Loucy (cell line): ENCODE measurements at regions not wholly inside any gene's neighbourhood (a gene's known extent, or its start where the extent isn't known, plus 50 kb on each side); places are given as distances from the start of the nearest gene placed in this dataset.
"Not testable (repeated sequence)": the region's sequence is repeated elsewhere in the genome, so short reads cannot be mapped to it uniquely, and the experiment has no call there.

ENCODE experiments used
- H2AFZ ChIP-seq: fragments of 200-600 bp; sonication (generic); 2 replicates; pipeline ENCODE4 v1.6.0; 2016; ENCODE audit warnings: antibody characterized with exemption, mild to moderate bottlenecking, low read length, moderate library complexity
- H3F3A ChIP-seq: fragments of 200-600 bp; 2 replicates; pipeline ENCODE4 v1.6.0; 2016; ENCODE audit warnings: antibody characterized with exemption, low read depth, mild to moderate bottlenecking
- H3K27me3 ChIP-seq: fragments of 200-600 bp; sonication (generic); 2 replicates; pipeline ENCODE4 v1.6.1; 2014; ENCODE audit warnings: low read length, mild to moderate bottlenecking; ENCODE audit not compliant: insufficient read depth, poor library complexity, severe bottlenecking
- H3K36me3 ChIP-seq: fragments of 200-600 bp; sonication (generic); 2 replicates; pipeline ENCODE4 v1.6.1; 2016; ENCODE audit warnings: low read length; ENCODE audit not compliant: insufficient read depth
- H3K4me1 ChIP-seq: fragments of 200-600 bp; sonication (generic); 2 replicates; pipeline ENCODE4 v1.5.1; 2014; ENCODE audit warnings: low read length, mild to moderate bottlenecking; ENCODE audit not compliant: insufficient read depth, poor library complexity, severe bottlenecking
- H3K4me2 ChIP-seq: fragments of 200-600 bp; sonication (generic); 2 replicates; pipeline ENCODE4 v1.6.0; 2014; ENCODE audit warnings: antibody characterized with exemption, low read length, low read depth, mild to moderate bottlenecking; ENCODE audit not compliant: poor library complexity, severe bottlenecking
- H3K4me3 ChIP-seq: fragments of 200-600 bp; sonication (generic); 2 replicates; pipeline ENCODE4 v1.5.1; 2014; ENCODE audit warnings: low read length, mild to moderate bottlenecking, mixed read lengths; ENCODE audit not compliant: poor library complexity, severe bottlenecking
- H3K79me2 ChIP-seq: fragments of 200-600 bp; sonication (generic); 2 replicates; pipeline ENCODE4 v1.6.1; 2014; ENCODE audit warnings: low read length; ENCODE audit not compliant: insufficient read depth
- H3K9ac ChIP-seq: fragments of 200-600 bp; sonication (generic); 2 replicates; pipeline ENCODE4 v1.6.0; 2014; ENCODE audit warnings: mild to moderate bottlenecking, low read depth, low read length, moderate library complexity; ENCODE audit not compliant: poor library complexity, severe bottlenecking
- H3K9me2 ChIP-seq: fragments of 200-600 bp; sonication (generic); replicated peaks from 2 replicates; pipeline ENCODE4 v1.6.1; 2016; ENCODE audit warnings: low read depth, low read length, mixed read lengths
- H3K9me3 ChIP-seq: fragments of 200-600 bp; sonication (generic); 2 replicates; pipeline ENCODE4 v1.6.1; 2014; ENCODE audit warnings: mild to moderate bottlenecking, antibody characterized with exemption, low read length, low read depth; ENCODE audit not compliant: insufficient read depth
- H4K20me1 ChIP-seq: fragments of 200-600 bp; sonication (generic); 2 replicates; pipeline ENCODE4 v1.6.0; 2014; ENCODE audit warnings: antibody characterized with exemption, low read length, mild to moderate bottlenecking; ENCODE audit not compliant: insufficient read depth, poor library complexity, severe bottlenecking
- EZH2phosphoT487 ChIP-seq: fragments of 200-600 bp; IDR thresholded peaks from 2 replicates; pipeline ENCODE4 v1.6.1; 2018; ENCODE audit warnings: antibody characterized with exemption, mild to moderate bottlenecking, moderate library complexity, borderline replicate concordance
- TF ChIP-seq, protein P1 (sequence below): fragments of 200-600 bp; sonication (generic); conservative IDR thresholded peaks from 2 replicates; pipeline ENCODE4 v1.5.1; 2014; ENCODE audit warnings: mild to moderate bottlenecking, antibody characterized with exemption, low read length

DNA sequence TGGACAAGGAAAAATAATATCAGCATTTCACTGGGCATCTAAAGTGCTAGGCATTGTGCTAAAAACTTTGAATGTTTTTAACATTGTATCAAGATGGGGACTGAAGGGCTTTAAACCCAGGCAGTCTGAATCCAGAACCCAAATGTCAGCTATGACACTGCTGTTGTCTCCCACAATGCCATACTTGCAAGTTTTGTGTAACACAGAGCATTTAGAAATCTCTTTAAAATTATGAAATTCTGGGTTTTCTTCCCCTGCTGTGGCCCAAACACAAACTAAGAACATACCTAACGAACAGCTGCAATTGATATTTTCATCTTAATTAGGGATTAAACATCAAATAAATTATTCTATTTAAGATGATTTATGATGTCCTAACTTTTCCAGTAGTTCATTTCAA is 66.8 kb upstream of the LSM6 start:
- Histone ChIP-seq H3K27me3 (no peaks in the 10 kb centered on the region), H3K36me3 (no peaks in the 10 kb centered on the region), H3K4me1 (no peaks in the 10 kb centered on the region), H3F3A (no peaks in the 10 kb centered on the region), H4K20me1 (no peaks in the 10 kb centered on the region), H3K4me3 (no peak overlapping the region), H2AFZ (no peak overlapping the region), H3K4me2 (no peak overlapping the region), H3K9ac (no peak overlapping the region), H3K9me3 (no peaks in the 10 kb centered on the region), H3K9me2 (no peaks in the 10 kb centered on the region), H3K79me2 (no peaks in the 10 kb centered on the region)
- TF ChIP-seq EZH2phosphoT487, result no peak
- TF ChIP-seq, protein P1, sequence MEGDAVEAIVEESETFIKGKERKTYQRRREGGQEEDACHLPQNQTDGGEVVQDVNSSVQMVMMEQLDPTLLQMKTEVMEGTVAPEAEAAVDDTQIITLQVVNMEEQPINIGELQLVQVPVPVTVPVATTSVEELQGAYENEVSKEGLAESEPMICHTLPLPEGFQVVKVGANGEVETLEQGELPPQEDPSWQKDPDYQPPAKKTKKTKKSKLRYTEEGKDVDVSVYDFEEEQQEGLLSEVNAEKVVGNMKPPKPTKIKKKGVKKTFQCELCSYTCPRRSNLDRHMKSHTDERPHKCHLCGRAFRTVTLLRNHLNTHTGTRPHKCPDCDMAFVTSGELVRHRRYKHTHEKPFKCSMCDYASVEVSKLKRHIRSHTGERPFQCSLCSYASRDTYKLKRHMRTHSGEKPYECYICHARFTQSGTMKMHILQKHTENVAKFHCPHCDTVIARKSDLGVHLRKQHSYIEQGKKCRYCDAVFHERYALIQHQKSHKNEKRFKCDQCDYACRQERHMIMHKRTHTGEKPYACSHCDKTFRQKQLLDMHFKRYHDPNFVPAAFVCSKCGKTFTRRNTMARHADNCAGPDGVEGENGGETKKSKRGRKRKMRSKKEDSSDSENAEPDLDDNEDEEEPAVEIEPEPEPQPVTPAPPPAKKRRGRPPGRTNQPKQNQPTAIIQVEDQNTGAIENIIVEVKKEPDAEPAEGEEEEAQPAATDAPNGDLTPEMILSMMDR, result no peak

DNA sequence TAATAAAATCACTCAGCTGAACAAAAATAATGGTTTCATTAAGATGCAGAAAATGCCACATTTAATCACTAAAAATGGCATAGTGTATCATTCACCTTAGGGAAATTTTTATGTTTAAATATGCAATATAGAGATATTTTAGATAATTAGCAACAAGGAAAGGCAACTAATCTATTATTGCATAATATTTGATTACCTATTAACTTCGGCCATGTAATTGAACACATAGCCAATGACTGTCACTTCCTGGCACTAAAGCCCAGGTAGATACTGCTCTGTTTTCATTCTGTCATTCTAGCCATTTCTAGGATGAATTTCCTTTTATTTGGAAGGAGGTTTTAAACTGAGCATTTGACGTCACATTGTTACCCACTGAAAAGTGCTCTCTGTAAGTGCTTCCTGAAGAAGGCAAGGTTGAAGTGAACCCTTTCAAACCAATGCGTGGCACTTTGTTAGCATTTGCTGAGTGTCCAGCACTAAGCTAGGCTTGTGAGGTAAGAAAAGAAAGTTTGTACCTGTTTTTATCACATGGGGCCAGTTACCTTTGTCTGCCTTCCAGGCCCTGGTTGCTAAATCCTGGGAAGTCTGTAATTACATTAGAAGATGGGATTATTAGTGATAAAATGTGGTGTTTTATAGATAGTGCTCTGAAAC is 67.8 kb upstream of the LSM6 start:
- no peak overlapping the region for H3K9ac ChIP-seq
- no peaks in the 10 kb centered on the region for H3K36me3 ChIP-seq
- H3K4me3 ChIP-seq, result no peak overlapping the region
- TF ChIP-seq EZH2phosphoT487, result no peak
- H2AFZ ChIP-seq, result no peak overlapping the region
- H3K9me2 ChIP-seq, result no peaks in the 10 kb centered on the region
- H3K9me3 ChIP-seq, result no peaks in the 10 kb centered on the region
- no peaks in the 10 kb centered on the region for H3K79me2 ChIP-seq
- H3K4me2 ChIP-seq, result no peak overlapping the region
- no peaks in the 10 kb centered on the region for H3K4me1 ChIP-seq
- H3K27me3 ChIP-seq, result no peaks in the 10 kb centered on the region
- H3F3A ChIP-seq, result no peaks in the 10 kb centered on the region
- H4K20me1 ChIP-seq, result no peaks in the 10 kb centered on the region

DNA sequence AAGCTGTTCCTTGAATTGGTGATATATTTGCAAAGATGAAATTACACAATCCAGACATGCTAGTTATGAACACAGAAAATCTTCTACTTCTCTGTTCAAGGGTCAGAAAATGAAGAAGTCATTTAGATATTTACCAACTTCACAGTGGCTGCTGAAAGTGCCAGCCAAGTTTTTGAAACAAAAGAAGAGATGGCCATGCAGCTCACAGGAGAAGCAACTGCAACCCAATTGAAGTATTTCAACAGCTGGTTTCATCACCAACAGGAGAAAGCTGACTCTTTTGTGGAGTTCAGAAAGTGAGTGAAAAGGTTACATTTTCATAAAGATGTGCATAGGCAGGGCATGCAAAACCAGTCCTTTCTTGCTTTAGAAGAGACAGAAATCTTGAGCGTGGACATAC is 70.1 kb upstream of the LSM6 start:
- no peaks in the 10 kb centered on the region for H4K20me1 ChIP-seq
- no peak overlapping the region for H3K9ac ChIP-seq
- no peaks in the 10 kb centered on the region for H3K79me2 ChIP-seq
- no peak overlapping the region for H3K4me3 ChIP-seq
- H3K9me3 ChIP-seq, result no peaks in the 10 kb centered on the region
- H3K36me3 ChIP-seq, result no peaks in the 10 kb centered on the region
- no peak overlapping the region for H3K4me2 ChIP-seq
- no peaks in the 10 kb centered on the region for H3K4me1 ChIP-seq
- TF ChIP-seq, protein P1, result no peak
- TF ChIP-seq EZH2phosphoT487, result no peak
- no peaks in the 10 kb centered on the region for H3F3A ChIP-seq
- no peaks in the 10 kb centered on the region for H3K27me3 ChIP-seq
- H3K9me2 ChIP-seq, result no peaks in the 10 kb centered on the region
- peak overlapping the region; percentile 10; the same call in 1 of the 2 replicates for H2AFZ ChIP-seq

DNA sequence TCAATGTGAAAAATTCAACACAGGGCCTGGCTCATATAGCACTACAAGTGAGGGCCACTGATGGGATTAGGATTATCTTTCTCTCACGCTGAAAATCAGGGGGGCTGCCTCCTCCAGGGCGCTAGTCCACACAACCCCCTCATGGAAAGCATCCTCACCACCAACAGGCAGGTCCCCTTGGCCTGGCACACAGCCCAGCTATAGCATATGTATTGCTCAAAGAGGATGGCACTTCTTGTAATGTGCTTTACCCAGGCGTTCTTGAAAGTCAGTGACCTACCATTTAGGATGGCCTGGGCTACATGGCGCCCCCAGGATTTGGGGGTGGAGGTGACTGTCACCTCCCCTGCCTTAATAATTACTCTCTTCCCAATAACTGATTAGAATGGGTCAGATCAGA is 71.0 kb upstream of the LSM6 start:
- no peaks in the 10 kb centered on the region for H4K20me1 ChIP-seq
- H3K79me2 ChIP-seq, result no peaks in the 10 kb centered on the region
- H3K9ac ChIP-seq, result no peak overlapping the region
- no peaks in the 10 kb centered on the region for H3K9me2 ChIP-seq
- TF ChIP-seq EZH2phosphoT487, result no peak
- TF ChIP-seq, protein P1, result no peak
- no peak overlapping the region for H3K4me3 ChIP-seq
- H3K4me2 ChIP-seq, result no peak overlapping the region
- H3F3A ChIP-seq, result no peaks in the 10 kb centered on the region
- H2AFZ ChIP-seq, result no peak overlapping the region
- H3K4me1 ChIP-seq, result no peaks in the 10 kb centered on the region
- H3K27me3 ChIP-seq, result no peaks in the 10 kb centered on the region
- no peaks in the 10 kb centered on the region for H3K36me3 ChIP-seq
- H3K9me3 ChIP-seq, result no peaks in the 10 kb centered on the region

DNA sequence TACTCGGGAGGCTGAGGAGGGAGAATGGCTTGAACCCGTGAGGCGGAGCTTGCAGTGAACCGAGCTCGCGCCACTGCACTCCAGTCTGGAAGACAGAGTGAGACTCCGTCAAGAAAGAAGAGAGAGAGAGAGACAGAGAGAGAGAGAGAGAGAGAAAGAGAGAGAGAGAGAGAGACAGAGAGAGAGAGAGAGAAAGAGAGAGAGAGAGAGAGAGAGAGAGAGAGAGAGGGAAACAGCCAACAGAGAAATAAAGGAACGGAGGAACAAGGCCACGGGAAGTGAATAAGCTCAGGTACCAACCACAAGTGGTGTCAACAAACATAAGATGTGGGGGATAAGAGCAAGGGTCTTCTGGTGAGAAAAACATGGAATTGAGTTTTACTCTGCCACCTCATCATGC is 71.5 kb upstream of the LSM6 start:
- not testable (repeated sequence) for H2AFZ ChIP-seq, H3F3A ChIP-seq, H3K9ac ChIP-seq, H3K4me2 ChIP-seq, H3K4me3 ChIP-seq, H4K20me1 ChIP-seq, H3K9me3 ChIP-seq, H3K4me1 ChIP-seq, H3K36me3 ChIP-seq, H3K27me3 ChIP-seq, H3K79me2 ChIP-seq, H3K9me2 ChIP-seq
